ENCODE measurements at regions not wholly inside any gene's neighbourhood (a gene's known extent, or its start where the extent isn't known, plus 50 kb on each side); places are given as distances from the start of the nearest gene placed in this dataset.

DNA sequence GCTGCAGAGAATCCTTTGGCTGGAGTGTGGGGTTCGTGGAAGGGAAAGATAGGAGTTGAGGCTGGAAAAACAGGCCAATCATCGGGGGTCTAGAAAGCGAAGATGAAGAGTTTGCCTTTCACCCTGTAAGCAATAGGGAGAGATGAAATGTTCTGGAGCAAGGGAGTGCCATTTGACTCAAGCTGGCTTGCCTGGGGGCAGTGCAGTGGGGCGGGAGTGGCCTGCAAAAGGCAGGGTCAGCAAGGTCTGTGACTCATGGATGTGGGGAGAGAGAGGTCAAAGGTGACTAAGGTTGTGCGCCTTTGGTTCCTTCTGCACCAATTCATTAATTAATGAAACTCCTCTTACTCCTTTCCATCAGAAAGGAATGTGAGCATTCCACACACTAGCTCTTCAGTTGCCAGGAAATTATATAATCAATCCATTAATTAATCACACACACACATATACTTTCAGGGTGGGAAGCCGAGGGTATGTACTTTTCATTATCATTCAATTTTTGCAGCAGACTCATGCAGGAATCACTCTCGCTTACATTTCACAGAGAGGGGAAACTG is 227.6 kb downstream of the MYCN start:
- DNase-seq (ENCODE audit: extremely low read depth, insufficient read length), result no peak

DNA sequence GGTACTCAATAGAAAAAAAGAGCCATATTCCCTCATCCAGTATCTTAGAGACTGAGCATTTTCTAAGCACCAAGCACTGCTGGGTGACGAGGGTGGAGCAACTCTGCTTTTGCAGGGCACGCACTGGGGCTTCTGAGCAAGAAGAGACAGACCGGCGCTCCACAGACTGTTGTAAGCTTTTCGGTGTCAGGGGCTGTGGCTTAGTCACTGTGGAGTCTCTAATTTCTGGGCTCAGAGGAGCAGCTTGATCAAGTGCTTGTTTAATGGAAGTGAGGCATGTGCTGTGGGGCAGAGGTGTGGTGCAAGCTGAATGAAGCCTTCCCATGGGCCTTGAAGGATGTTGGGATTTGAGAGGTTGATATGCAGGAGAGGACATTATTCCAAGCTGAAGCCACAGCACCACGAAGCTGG is 227.1 kb downstream of the MYCN start:
- Histone ChIP-seq H3K27me3 (replicated peaks; ENCODE audit: control insufficient read depth, insufficient read depth, low read length) (no peaks in the 10 kb centered on the region; the same call in 1 of the 2 replicates), H3K4me3 (replicated peaks; ENCODE audit: low read depth, low read length) (no peak overlapping the region), H3K36me3 (ENCODE audit: control insufficient read depth, insufficient read depth, low read length) (no peaks in the 10 kb centered on the region)
- DNase-seq (ENCODE audit: extremely low read depth, insufficient read length), result no peak
- TF ChIP-seq, protein P1, sequence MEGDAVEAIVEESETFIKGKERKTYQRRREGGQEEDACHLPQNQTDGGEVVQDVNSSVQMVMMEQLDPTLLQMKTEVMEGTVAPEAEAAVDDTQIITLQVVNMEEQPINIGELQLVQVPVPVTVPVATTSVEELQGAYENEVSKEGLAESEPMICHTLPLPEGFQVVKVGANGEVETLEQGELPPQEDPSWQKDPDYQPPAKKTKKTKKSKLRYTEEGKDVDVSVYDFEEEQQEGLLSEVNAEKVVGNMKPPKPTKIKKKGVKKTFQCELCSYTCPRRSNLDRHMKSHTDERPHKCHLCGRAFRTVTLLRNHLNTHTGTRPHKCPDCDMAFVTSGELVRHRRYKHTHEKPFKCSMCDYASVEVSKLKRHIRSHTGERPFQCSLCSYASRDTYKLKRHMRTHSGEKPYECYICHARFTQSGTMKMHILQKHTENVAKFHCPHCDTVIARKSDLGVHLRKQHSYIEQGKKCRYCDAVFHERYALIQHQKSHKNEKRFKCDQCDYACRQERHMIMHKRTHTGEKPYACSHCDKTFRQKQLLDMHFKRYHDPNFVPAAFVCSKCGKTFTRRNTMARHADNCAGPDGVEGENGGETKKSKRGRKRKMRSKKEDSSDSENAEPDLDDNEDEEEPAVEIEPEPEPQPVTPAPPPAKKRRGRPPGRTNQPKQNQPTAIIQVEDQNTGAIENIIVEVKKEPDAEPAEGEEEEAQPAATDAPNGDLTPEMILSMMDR (IDR thresholded peaks at IDR 0.05; ENCODE audit: insufficient read depth, low read length, poor library complexity, severe bottlenecking), result no peak

More for the DNA sequence above, 227.6 kb downstream of the MYCN start:
- Histone ChIP-seq H3K4me3 (replicated peaks; ENCODE audit: low read depth, low read length) (no peak overlapping the region), H3K27me3 (replicated peaks; ENCODE audit: control insufficient read depth, insufficient read depth, low read length) (no peaks in the 10 kb centered on the region; the same call in 1 of the 2 replicates), H3K36me3 (ENCODE audit: control insufficient read depth, insufficient read depth, low read length) (no peaks in the 10 kb centered on the region)
- TF ChIP-seq, protein P1 (IDR thresholded peaks at IDR 0.05; ENCODE audit: insufficient read depth, low read length, poor library complexity, severe bottlenecking), result no peak

DNA sequence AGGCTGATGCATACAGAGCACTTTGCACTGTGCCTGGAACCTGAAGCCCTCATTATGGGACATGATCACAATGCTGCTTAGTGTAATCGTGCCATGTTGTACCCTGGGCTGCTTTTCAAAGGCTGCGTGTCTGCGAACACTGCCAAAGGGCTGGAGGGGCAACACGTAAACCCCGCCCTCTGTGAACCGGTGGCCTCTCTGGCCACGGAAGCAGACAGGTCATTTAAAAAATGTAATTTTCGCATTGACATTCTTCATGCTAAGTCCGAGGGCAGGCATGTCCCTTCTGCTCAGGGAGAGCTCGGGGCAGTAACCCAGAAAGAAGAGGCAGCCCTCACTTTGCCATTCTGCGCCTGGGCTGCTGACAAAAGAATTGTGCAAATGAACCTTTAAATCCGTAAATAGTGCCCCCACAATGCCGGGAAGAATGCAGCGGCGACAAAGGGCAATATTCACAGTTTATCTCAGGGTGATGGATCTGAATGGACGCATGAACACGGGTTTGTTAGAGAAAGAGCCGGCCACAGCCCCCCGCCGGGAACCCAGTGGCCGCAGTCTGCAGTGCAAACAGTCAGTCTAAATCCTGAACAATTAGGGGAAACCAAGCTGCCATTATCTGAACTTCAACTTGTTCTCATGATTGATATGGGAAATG is 226.1 kb downstream of the MYCN start:
- Histone ChIP-seq H3K4me3 (replicated peaks; ENCODE audit: low read depth, low read length) (no peak overlapping the region), H3K36me3 (ENCODE audit: control insufficient read depth, insufficient read depth, low read length) (no peaks in the 10 kb centered on the region), H3K27me3 (replicated peaks; ENCODE audit: control insufficient read depth, insufficient read depth, low read length) (no peaks in the 10 kb centered on the region; the same call in 1 of the 2 replicates)
- DNase-seq (ENCODE audit: extremely low read depth, insufficient read length), result no peak
- TF ChIP-seq, protein P1 (IDR thresholded peaks at IDR 0.05; ENCODE audit: insufficient read depth, low read length, poor library complexity, severe bottlenecking), result no peak

DNA sequence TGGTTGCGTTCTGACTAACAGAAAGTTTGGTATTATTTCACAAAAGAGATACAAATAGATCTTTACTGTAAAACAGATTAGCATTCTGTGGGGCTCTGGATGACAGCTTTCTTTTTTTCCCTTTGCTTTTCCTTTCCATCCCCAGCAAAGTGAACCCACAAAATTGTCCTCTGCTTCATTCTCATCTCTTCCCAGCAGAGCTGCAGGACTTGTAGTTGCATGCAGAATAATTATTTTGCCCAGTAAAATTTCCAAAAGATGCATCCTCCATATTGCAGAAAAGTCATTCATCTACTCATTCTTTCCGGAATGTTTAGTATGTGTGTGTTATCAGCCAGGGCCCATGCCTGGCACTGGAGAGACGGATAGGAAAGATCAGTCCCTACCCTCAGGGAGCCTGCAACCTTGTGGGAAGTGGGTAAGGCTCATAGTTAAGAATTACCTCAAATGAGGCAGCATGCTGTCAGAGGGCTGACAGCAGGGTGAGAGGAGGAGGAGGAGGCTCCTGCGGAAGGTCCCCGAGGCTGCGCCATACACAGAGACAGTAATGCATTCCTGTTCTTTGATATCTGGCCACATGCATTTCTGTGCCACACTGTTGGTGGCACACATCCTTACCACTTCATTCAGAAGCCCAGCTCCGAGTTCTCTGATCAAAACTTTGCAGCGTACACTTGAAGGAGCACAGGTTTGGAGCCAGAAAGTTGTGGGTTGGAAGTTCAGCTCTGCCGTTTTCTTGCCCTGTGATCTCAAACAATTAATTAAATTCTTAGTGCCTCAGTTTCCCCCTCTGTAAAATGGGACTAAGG is 225.4 kb downstream of the MYCN start:
- TF ChIP-seq, protein P1 (IDR thresholded peaks at IDR 0.05; ENCODE audit: insufficient read depth, low read length, poor library complexity, severe bottlenecking), result no peak
- H3K27me3 ChIP-seq (replicated peaks; ENCODE audit: control insufficient read depth, insufficient read depth, low read length), result no peaks in the 10 kb centered on the region; the same call in 1 of the 2 replicates
- DNase-seq (ENCODE audit: extremely low read depth, insufficient read length), result no peak
- H3K4me3 ChIP-seq (replicated peaks; ENCODE audit: low read depth, low read length), result no peak overlapping the region
- no peaks in the 10 kb centered on the region for H3K36me3 ChIP-seq (ENCODE audit: control insufficient read depth, insufficient read depth, low read length)

DNA sequence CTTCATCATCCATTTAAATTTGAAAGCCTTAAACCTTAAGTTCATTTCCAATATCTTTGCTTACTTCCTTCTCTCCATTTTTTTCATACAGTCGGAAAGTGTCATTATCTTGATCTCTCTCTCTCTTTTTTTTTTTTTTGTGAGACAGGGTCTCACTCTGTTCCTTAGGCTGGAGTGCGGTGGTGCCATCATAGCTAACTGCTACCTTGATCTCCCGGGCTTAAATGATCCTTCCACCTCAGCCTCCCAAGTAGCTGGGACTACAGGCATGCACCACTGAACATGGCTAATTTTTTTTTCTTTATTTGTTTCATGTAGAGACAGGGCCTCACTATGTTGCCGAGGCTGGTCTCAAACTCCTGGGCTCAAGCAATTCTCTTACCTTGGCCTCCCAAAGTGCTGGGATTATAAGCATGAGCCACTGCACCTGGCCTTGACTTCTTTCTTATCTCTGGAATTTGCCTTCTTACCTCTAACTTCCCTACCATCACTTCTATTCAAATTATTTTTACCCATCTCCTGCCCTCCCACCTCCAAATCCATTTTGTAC is 222.2 kb downstream of the MYCN start:
- H3K4me3 ChIP-seq (replicated peaks; ENCODE audit: low read depth, low read length), result no peak overlapping the region
- TF ChIP-seq, protein P1 (IDR thresholded peaks at IDR 0.05; ENCODE audit: insufficient read depth, low read length, poor library complexity, severe bottlenecking), result no peak

More for the DNA sequence above, 222.2 kb downstream of the MYCN start:
- no peak for DNase-seq (ENCODE audit: extremely low read depth, insufficient read length)
- Histone ChIP-seq H3K27me3 (replicated peaks; ENCODE audit: control insufficient read depth, insufficient read depth, low read length) (no peaks in the 10 kb centered on the region; the same call in 1 of the 2 replicates), H3K36me3 (ENCODE audit: control insufficient read depth, insufficient read depth, low read length) (no peaks in the 10 kb centered on the region)
